ENCODE measurements at regions not wholly inside any gene's neighbourhood (a gene's known extent, or its start where the extent isn't known, plus 50 kb on each side); places are given as distances from the start of the nearest gene placed in this dataset.

- no peak for DNase-seq
These were observed 149.5 kb upstream of the MYL2 start for GRCh38 chr12:111069886-111070285.

GRCh38 chr12:111068290-111068689, 147.9 kb upstream of the MYL2 start:
- DNase-seq = peak; percentile 59

- DNase-seq = no peak
These were observed 147.1 kb upstream of the MYL2 start for GRCh38 chr12:111067498-111067897.

- no peak for DNase-seq
These were observed 146.5 kb upstream of the MYL2 start for GRCh38 chr12:111066744-111067437.

- no peak for DNase-seq
These were observed 144.6 kb upstream of the MYL2 start for GRCh38 chr12:111064982-111065381.

GRCh38 chr12:111064154-111064553, 143.8 kb upstream of the MYL2 start:
- no peak for DNase-seq

- no peak for DNase-seq
These were observed 143.1 kb upstream of the MYL2 start for GRCh38 chr12:111063295-111064026.

- no peak for DNase-seq
These were observed 137.5 kb upstream of the MYL2 start for GRCh38 chr12:111057701-111058425.

- no peak for DNase-seq
These were observed 136.5 kb upstream of the MYL2 start for GRCh38 chr12:111056618-111057521.

GRCh38 chr12:111055181-111055880, 135.0 kb upstream of the MYL2 start:
- DNase-seq = no peak

GRCh38 chr12:111048991-111049390, 128.6 kb upstream of the MYL2 start:
- no peak for DNase-seq

GRCh38 chr12:111046896-111047295, 126.5 kb upstream of the MYL2 start:
- DNase-seq = no peak

- no peak for DNase-seq
These were observed 125.6 kb upstream of the MYL2 start for GRCh38 chr12:111045941-111046340.

GRCh38 chr12:111041091-111041490, 120.7 kb upstream of the MYL2 start:
- no peak for DNase-seq

- DNase-seq = no peak
These were observed 120.3 kb upstream of the MYL2 start for GRCh38 chr12:111040690-111041089.

GRCh38 chr12:111038941-111039340, 118.6 kb upstream of the MYL2 start:
- DNase-seq = no peak

GRCh38 chr12:111038077-111038476, 117.7 kb upstream of the MYL2 start:
- DNase-seq = no peak

- DNase-seq = no peak
These were observed 116.7 kb upstream of the MYL2 start for GRCh38 chr12:111037047-111037446.

- peak; percentile 88 for DNase-seq
These were observed 115.4 kb upstream of the MYL2 start for GRCh38 chr12:111035578-111036301.

GRCh38 chr12:111034886-111035577, 114.7 kb upstream of the MYL2 start:
- DNase-seq = peak; percentile 74

All from retina (tissue), 1 donor.